ENCODE measurements at regions not wholly inside any gene's neighbourhood (a gene's known extent, or its start where the extent isn't known, plus 50 kb on each side); places are given as distances from the start of the nearest gene placed in this dataset.

GRCh38 chr22:47647181-47647580 lies 884.7 kb downstream of the TBC1D22A start:
- DNase-seq (ENCODE audit: missing footprints), result no peak
- intact Hi-C loops (cut with DNase I), result no loop called here
- no peak for ATAC-seq

DNA sequence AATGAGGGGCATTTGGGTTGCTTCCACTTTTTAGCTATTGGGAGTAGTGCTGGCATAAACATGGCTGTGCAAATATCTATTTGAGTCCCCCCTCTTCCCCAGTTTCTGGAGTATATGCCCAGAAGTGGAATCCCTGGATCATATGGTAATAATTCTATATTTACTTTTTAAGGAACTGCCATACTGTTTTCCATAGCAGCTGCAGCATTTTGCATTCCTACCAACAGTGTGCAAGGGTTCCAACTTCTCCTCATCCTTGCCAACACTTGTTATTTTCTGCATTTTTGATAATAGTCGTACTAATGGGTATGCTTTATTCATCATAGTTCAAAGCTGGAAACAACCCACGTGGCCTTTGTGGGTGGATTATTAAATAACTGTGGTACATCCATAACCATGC lies 883.5 kb downstream of the TBC1D22A start:
- ATAC-seq (no peak), DNase-seq (ENCODE audit: missing footprints) (no peak)
- intact Hi-C loops (cut with DNase I), result no loop called here

DNA sequence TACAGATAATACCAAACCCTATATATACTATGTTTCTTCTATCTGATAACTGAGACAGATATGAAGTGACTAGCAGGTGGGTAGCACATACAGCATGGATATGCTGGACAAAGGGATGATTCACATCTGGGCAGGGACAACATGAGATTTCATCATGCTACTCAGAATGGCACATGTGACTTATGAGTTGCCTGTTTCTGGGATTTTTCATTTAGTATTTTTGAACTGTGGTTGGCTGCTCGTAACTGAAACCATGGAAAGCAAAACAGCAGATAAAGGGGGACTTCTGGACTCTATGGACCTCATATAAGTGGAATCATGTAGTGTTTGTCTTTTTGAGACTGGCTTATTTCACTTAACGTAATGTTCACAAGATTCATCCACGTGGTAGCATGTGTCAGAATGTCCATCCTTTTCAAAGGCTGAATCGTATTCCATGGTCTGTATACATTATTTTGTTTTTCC lies 883.0 kb downstream of the TBC1D22A start:
- intact Hi-C loops (cut with DNase I), result no loop called here
- ATAC-seq (no peak), DNase-seq (ENCODE audit: missing footprints) (no peak)

DNA sequence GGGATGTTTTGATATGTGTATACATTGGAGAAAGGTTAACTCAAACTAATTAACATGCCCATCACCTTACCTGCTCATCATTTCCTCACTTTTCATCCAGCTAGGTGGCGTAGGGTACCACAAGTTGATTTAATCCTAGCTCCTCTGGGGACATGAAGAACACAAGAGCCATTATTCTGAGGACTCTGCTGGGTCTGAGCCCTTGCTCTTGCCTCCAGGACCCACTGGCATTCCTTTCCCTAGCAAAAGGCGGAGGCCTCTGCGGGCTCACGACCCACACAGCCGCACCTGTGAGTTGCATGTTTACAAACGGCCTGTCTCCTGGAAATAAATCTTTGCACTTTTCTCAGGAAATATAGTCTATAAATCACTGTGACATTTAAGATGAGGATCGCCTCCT lies 871.9 kb downstream of the TBC1D22A start:
- ATAC-seq, result no peak
- intact Hi-C loops (cut with DNase I), result no loop called here
- DNase-seq (ENCODE audit: missing footprints), result no peak

DNA sequence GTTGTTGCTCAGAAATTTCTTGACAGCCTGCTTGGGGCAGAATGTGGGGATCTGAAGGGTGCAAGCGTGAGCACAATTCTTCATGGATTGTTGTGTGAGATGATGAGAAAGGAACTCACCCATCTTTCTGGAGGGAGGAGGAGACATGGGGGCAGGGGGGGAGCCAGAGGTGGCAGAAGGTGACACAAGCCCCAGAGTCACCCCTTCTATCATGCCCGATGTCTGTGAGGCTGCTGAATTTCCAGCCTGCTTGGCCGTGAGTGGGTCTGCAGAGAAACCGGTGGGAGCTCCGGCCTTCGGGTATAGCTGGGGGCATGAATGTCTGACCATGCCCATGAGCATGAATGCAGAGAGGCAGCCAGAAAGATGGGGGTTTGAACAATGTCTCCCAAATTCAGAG lies 870.7 kb downstream of the TBC1D22A start:
- intact Hi-C loops (cut with DNase I), result no loop called here
- DNase-seq (ENCODE audit: missing footprints) (no peak), ATAC-seq (no peak)

DNA sequence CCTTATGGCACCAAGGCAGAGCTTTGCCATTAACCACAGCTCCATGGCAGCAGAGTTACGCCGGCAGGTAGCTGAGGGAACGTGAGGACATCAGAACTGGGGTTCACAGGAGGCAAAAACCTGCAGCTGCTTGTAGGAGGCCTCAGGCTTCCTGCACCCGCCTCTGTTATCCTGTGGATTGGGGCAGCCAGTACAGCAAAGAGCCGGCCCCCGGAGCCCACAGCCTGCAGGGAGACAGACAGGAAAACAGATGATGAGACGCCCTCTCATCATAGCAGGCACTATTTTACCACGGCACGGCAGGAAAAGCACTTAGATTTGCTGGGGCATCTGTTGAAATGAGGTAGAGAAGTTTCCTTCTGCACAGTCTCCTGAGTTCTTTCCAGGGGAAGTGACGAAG lies 870.3 kb downstream of the TBC1D22A start:
- intact Hi-C loops (cut with DNase I), result no loop called here
- DNase-seq (ENCODE audit: missing footprints), result no peak

DNA sequence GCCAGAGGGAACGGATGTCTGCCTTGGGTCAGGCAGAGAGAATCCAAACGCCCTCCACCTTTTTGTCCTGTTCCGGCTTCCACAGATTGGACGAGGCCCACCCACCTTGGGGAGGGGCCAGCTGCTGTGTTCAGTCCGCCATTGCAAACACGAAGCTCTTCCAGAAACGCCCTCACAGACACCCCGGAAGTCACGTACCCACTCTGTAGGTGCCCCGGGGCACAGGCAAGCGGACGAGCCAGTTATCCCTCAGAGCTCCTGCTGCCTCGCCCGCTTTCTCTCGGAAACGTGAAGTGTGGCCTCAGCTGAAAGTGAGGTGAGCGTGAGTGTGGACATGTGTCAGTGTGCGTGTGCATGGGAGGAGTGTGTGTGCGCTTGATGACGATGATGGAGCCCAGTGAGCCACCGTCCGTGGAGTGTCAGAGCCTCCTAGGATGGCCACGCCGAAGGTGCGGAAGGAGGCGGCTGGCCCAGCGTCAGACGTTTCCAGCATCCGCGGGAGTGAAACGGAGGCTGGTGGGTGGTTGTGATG lies 869.2 kb downstream of the TBC1D22A start:
- DNase-seq (ENCODE audit: missing footprints) (no peak), ATAC-seq (no peak)
- intact Hi-C loops (cut with DNase I), result no loop called here

More for the DNA sequence above, 870.3 kb downstream of the TBC1D22A start:
- ATAC-seq, result no peak

DNA sequence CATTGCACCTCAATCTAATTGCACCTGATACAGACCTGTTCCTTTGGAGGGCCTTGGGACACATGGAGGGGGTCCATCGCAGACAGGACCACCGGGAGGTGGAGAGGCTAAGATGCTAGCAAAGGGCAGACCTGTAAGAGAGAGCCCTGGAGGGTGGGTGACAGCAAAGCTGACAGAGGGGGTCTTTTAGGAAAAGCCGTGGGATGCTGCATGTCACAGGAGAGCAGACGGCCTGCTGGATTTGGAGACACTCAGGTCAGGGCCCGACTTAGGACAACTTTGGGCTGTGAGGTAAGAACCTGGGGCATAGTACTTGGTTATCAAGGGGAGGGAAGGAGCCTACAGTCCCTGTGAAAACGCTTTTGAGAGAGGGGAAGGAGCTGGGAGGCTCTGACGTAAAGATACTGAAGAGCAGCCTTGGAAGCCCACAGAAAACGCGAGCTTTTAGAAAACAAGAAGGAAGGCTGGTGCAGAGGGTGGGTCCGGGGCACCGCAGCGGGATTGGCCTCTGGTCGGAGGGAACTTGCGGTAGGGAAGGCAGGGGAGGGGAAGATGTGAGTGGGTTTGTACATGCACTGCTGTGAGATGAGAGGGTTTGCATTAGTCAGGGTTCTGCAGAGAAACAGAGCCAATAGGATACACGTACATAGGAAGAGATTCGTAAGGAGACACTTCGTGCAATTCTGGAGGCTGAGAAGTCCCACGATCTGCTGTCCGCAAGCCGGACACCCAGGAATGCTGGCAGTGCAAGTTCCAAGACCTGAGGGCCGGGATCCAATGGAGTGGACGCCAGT lies 868.5 kb downstream of the TBC1D22A start:
- intact Hi-C loops (cut with DNase I), result no loop called here
- DNase-seq (ENCODE audit: missing footprints) (no peak), ATAC-seq (no peak)

DNA sequence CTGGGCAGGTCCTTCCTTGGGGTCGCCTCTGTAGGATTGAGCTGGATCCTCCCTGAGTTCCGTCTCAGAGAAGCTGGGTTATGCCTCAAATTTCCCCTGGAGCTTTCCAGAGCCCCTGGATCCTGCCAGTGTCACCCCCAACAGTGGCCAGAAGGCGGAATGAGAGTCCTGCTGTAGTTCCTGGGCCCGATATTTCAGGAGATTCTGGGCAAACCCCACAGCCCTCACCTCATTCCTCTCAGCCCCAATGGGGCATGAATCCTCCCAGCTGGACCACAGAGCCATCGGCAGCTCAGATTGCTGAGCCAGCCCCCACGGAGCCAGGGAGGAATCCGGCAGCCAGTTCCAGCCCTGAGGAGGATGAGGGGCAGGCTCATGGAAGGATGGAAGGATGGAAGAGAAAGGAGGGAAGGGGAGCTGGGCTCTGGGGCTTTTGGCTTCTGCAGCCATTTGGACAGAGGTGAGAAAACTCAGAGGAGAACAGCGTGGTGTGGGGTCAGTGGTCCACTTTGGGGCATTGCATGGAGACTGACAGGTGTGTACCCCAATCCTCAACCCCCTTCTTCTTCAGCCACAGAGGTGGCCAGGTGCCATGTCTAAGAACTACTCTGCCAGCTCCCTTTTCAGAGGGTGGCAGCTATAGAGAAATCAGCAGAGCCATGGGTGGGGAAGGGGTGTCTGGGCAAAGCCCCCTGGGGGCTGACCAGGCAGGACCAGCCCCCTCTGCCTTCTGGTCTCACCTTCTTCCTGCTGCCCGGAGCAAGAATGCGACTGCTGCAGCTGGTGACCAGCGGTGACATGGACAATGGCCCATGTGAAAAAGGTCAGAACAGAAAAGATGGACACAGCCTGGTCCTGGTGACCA lies 867.6 kb downstream of the TBC1D22A start:
- ATAC-seq, result no peak
- intact Hi-C loops (cut with DNase I), result no loop called here
- DNase-seq (ENCODE audit: missing footprints), result no peak

- ATAC-seq, result no peak
- DNase-seq (ENCODE audit: missing footprints), result no peak
- intact Hi-C loops (cut with DNase I), result no loop called here
These were observed 866.8 kb downstream of the TBC1D22A start for GRCh38 chr22:47629273-47629711.

GRCh38 chr22:47628477-47629272 lies 866.2 kb downstream of the TBC1D22A start:
- no peak for DNase-seq (ENCODE audit: missing footprints)
- no peak for ATAC-seq
- intact Hi-C loops (cut with DNase I), result no loop called here

DNA sequence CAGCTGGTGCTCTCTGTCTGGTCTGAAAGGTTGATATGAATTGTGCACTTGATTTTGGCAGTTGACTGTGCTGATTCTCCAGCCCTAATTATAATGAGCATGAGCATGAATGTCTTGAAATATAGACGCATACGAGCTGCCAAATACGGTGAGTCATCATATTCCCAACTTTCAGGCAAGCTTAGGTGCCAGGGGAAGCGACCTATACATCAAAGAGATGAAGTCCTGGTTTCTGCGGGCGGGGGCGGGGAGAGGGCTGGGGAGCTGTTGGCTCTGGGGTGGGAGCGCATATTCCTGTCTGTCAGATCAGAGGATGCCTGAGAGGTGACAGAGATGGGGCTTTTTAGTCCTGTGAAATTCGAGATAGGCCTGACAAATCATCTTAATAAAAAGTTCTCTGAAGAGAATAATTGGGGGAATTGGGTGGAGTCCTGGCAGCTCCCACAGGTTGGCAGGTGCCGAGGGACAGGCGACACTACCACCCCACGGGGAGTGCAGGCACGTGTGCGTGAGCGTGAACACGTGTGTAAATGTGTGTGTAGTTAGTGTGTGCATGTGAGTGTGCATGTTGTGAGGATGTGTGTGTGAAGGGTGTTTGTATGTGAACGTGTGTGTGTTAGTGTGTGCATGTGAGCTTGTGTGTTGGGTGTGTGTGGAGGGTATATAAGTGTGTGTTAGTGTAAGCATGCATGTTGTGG lies 865.3 kb downstream of the TBC1D22A start:
- intact Hi-C loops (cut with DNase I), result no loop called here
- DNase-seq (ENCODE audit: missing footprints) (no peak), ATAC-seq (no peak)

DNA sequence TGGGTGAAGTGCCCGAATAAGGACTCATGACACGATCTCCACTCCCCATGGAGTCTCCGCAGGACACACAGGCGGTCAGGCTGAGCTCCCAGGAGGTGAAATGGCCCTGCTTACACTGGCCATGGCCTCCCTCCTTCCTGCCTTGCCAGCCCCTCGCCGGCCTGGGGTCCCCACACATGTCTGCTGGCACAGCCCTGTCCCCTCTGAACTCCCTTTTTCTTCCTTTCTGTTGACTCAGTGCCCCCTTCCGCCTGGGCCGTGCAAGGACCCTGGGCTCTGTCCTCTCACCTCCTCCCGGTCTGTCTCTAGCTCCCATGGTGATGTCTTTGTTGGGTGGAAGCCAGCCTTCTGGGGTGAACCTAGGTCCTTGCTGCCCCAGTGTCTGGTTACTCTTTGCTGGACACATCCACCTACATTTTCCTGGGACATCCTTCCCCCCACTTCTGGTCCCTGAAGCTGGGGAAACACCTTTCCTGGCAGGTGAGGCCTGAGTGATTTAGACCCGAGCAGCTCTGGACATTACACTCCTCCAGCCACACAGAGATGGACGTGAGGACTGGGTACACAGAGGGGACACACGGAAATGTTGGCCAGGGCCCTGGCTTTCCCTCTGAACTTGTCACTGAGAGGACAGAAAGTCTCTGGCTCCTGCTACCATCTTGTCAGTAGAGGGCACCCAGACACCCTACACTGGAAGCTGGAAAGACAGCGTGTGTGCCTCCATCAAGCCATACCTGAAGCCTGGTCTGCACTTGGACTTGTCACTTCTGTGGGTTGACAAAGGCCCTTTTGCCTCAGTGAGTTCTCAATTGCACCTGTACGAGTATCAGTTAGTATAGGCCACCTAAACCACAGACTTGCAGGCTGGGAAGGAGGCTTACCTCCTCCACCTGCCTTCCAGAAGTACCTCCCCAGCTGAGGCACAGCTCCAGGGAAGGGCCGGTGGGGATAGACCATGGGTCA lies 864.3 kb downstream of the TBC1D22A start:
- DNase-seq (ENCODE audit: missing footprints), result no peak
- intact Hi-C loops (cut with DNase I), result no loop called here

DNA sequence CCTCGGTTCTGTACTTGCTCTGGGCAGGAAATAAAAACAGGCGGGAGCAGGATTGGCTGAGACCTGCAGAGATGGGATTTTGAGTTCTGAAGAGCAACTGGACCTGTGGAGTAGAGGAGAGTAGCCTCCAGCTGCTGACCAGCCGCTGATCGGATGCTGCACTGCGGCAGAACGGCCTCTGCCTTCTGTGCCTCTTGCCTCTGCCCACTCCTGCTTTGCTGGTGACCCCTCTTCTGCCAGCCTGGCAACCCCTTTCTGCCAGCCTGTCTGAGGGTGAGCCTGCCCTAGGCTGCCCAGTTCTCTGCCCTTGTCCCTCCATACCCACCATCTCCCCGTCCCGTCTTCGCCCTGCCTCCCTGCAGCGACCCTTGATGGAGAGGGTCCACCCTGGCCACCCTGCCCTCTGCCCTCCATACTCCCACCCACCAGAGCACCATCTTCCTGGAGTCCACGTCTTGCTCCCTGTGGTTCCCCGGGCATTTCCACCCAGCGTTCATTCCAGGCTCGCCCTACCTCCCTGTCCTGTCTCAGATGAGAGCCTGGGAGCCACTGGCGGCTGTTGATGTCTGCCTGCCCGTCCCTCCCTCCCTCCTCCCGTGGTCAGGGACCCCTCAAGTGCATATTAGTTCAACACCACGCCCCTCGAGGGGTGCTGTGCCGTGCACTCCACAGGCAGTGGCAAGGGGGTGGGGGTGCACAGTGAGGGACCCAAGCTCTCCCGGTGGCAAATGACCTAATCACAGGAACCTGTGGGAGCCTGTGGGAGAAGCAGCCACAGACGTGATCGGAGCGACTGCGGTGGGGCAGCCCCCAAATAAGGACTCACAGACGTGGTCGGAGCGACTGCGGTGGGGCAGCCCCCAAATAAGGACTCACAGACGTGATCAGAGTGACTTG lies 863.3 kb downstream of the TBC1D22A start:
- intact Hi-C loops (cut with DNase I), result no loop called here
- ATAC-seq, result no peak
- no peak for DNase-seq (ENCODE audit: missing footprints)

More for the DNA sequence above, 864.3 kb downstream of the TBC1D22A start:
- no peak for ATAC-seq

- intact Hi-C loops (cut with DNase I), result no loop called here
- ATAC-seq, result no peak
- DNase-seq (ENCODE audit: missing footprints), result no peak
These were observed 862.5 kb downstream of the TBC1D22A start for GRCh38 chr22:47625013-47625385.

GRCh38 chr22:47624252-47625012 lies 862.0 kb downstream of the TBC1D22A start:
- intact Hi-C loops (cut with DNase I), result no loop called here
- no peak for DNase-seq (ENCODE audit: missing footprints)
- ATAC-seq, result no peak

Data from Right ventricle myocardium inferior (tissue), 1 donor.